ENCODE measurements at regions not wholly inside any gene's neighbourhood (a gene's known extent, or its start where the extent isn't known, plus 50 kb on each side); places are given as distances from the start of the nearest gene placed in this dataset.

GRCh38 chr16:65888201-65888600, 478.3 kb upstream of the CDH5 start:
- no peak overlapping the region for H3K4me3 ChIP-seq (ENCODE audit: low read depth, low read length)
- TF ChIP-seq, protein P1, sequence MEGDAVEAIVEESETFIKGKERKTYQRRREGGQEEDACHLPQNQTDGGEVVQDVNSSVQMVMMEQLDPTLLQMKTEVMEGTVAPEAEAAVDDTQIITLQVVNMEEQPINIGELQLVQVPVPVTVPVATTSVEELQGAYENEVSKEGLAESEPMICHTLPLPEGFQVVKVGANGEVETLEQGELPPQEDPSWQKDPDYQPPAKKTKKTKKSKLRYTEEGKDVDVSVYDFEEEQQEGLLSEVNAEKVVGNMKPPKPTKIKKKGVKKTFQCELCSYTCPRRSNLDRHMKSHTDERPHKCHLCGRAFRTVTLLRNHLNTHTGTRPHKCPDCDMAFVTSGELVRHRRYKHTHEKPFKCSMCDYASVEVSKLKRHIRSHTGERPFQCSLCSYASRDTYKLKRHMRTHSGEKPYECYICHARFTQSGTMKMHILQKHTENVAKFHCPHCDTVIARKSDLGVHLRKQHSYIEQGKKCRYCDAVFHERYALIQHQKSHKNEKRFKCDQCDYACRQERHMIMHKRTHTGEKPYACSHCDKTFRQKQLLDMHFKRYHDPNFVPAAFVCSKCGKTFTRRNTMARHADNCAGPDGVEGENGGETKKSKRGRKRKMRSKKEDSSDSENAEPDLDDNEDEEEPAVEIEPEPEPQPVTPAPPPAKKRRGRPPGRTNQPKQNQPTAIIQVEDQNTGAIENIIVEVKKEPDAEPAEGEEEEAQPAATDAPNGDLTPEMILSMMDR (conservative IDR thresholded peaks at IDR 0.05; ENCODE audit: low read depth, low read length), result no peak
- no peak for DNase-seq (ENCODE audit: low read depth)

- DNase-seq (ENCODE audit: low read depth), result no peak
- H3K4me3 ChIP-seq (ENCODE audit: low read depth, low read length), result no peak overlapping the region
- TF ChIP-seq, protein P1 (conservative IDR thresholded peaks at IDR 0.05; ENCODE audit: low read depth, low read length), result no peak
Measured at GRCh38 chr16:65884018-65884417, 482.5 kb upstream of the CDH5 start.

- DNase-seq (ENCODE audit: low read depth), result no peak
- no peak overlapping the region for H3K4me3 ChIP-seq (ENCODE audit: low read depth, low read length)
- TF ChIP-seq, protein P1 (conservative IDR thresholded peaks at IDR 0.05; ENCODE audit: low read depth, low read length), result no peak
Measured at GRCh38 chr16:65878347-65878746, 488.1 kb upstream of the CDH5 start.

- TF ChIP-seq, protein P1 (conservative IDR thresholded peaks at IDR 0.05; ENCODE audit: low read depth, low read length), result no peak
- DNase-seq (ENCODE audit: low read depth), result no peak
Measured at GRCh38 chr16:65876624-65877023, 489.9 kb upstream of the CDH5 start.

DNA sequence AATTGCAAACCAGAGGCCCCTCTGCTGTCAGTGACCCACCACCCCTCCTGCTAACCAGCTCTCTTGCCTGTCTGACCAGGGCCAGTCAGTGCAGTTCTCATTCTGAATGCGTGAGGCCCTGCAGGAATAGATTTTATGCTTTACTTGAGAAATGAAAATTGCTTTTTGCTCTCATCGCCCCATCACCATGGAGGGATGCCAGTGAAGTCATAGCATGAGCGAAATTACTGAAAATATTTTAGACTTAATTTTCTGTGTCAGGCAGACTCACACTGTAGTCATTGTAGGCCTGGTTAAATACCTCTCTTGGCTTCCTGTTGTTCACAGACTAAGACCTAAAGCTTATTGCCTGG, 490.5 kb upstream of the CDH5 start:
- TF ChIP-seq, protein P1 (conservative IDR thresholded peaks at IDR 0.05; ENCODE audit: low read depth, low read length), result no peak
- no peak for DNase-seq (ENCODE audit: low read depth)
- no peak overlapping the region for H3K4me3 ChIP-seq (ENCODE audit: low read depth, low read length)

More at GRCh38 chr16:65876624-65877023, 489.9 kb upstream of the CDH5 start:
- H3K4me3 ChIP-seq (ENCODE audit: low read depth, low read length), result no peak overlapping the region

- DNase-seq (ENCODE audit: low read depth), result no peak
- TF ChIP-seq, protein P1 (conservative IDR thresholded peaks at IDR 0.05; ENCODE audit: low read depth, low read length), result no peak
- H3K4me3 ChIP-seq (ENCODE audit: low read depth, low read length), result no peak overlapping the region
Measured at GRCh38 chr16:65875381-65876055, 491.0 kb upstream of the CDH5 start.

DNA sequence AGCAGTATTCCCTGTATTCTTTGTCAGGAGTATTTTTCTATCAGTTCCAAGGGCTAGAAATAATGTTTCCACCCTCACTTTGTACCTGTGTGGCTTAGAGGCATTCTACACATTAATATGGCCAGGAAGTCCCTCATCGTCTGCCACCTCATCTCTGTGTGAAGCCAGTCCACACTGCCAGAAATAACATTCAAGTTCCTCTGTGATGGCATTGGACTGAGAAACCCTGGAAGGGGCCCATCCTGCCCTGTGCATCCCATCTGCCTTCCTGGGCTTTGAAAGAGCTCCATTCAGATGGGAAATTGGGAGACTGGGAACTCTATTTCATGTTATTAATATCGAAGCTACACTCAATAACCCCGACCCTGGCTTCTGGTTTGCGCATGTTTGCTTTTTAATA, 497.2 kb upstream of the CDH5 start:
- H3K4me3 ChIP-seq (ENCODE audit: low read depth, low read length), result no peak overlapping the region
- no peak for DNase-seq (ENCODE audit: low read depth)
- TF ChIP-seq, protein P1 (conservative IDR thresholded peaks at IDR 0.05; ENCODE audit: low read depth, low read length), result no peak
